ENCODE measurements at regions not wholly inside any gene's neighbourhood (a gene's known extent, or its start where the extent isn't known, plus 50 kb on each side); places are given as distances from the start of the nearest gene placed in this dataset.

GRCh38 chr5:34525761-34526160 lies 130.4 kb upstream of the RAI14 start:
- H3K36me3 ChIP-seq (ENCODE audit: control insufficient read depth, insufficient read depth, low read length) = no peaks in the 10 kb centered on the region
- H3K9me3 ChIP-seq (ENCODE audit: control insufficient read depth, low read length) = no peaks in the 10 kb centered on the region
- H3K4me1 ChIP-seq (ENCODE audit: control insufficient read depth, insufficient read depth, low read length) = peaks cover 25% of the 10 kb centered on the region
- no peaks in the 10 kb centered on the region for H3K27me3 ChIP-seq (ENCODE audit: control insufficient read depth, insufficient read depth, low read length)
- H3K4me3 ChIP-seq (ENCODE audit: low read length) = no peak overlapping the region
- H3K9ac ChIP-seq (ENCODE audit: low read length) = no peak overlapping the region

DNA sequence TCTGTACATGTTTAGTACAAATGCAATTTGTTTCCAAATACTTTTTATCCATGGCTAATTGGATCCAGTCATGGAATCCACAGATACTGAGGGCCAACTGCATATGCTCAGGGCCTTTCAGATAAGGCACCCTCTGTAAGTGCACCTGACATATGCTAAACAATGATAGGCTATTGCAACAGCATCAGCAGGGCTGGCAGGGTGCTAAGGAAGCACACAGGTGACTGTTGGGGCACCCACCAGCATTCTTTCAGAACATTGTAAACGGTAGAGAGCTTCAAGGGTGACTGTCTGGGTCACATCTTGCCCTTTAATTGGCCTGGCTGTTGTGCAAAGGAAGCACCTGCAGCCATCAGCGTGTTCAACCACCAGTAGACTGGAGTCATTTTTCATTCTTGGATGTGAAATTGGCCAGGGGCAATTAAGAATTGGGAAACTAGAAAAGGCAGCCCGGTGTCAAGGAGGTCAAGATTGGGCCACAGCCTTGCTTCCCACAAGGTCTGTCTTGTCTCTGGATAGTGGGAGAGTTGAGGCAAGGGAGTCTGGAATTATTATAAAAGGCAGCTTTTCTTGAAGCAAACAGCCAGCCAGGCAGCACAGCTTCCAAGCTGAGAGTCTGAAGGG lies 129.3 kb upstream of the RAI14 start:
- Histone ChIP-seq H3K36me3 (ENCODE audit: control insufficient read depth, insufficient read depth, low read length) (no peaks in the 10 kb centered on the region), H3K27me3 (ENCODE audit: control insufficient read depth, insufficient read depth, low read length) (no peaks in the 10 kb centered on the region), H3K9me3 (ENCODE audit: control insufficient read depth, low read length) (no peaks in the 10 kb centered on the region), H3K9ac (ENCODE audit: low read length) (no peak overlapping the region), H3K4me3 (ENCODE audit: low read length) (no peak overlapping the region), H3K4me1 (ENCODE audit: control insufficient read depth, insufficient read depth, low read length) (peaks cover 25% of the 10 kb centered on the region)

DNA sequence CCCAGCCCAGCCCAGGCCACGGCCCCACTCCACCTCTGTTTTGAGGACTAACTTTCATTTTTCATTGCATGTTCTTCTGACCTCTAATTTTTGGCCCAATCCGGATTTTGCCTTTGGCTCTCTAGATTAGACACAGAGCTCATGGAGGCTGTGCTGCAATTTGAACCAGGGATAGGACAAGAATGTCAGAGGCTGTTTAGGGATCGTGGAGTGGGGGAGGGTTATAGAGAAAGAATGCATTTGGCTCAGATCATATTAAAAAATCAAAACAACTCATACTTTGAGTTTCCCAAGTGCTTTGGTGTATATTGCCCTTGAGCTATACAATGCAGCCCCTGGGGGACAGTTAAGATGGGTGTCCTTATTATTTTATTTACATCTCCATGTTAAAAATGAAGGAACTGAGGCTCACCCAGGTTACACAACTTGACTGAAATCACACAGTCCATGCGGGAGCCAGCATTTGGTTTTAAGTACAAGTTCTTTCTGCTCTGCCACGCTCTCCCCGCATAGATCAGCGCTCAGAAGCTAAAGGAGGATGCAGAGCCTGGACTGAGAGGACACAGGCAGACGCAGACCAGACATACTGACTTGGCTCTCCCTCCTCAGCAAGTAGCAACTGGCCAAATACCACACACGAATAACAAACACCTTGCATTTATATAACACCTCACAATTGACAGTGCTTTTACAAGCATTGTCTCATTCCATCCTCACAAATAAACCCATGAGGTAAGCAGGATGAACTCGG lies 126.4 kb upstream of the RAI14 start:
- no peaks in the 10 kb centered on the region for H3K9me3 ChIP-seq (ENCODE audit: control insufficient read depth, low read length)
- H3K4me3 ChIP-seq (ENCODE audit: low read length) = no peak overlapping the region
- H3K9ac ChIP-seq (ENCODE audit: low read length) = no peak overlapping the region
- no peaks in the 10 kb centered on the region for H3K36me3 ChIP-seq (ENCODE audit: control insufficient read depth, insufficient read depth, low read length)
- H3K27me3 ChIP-seq (ENCODE audit: control insufficient read depth, insufficient read depth, low read length) = no peaks in the 10 kb centered on the region
- peaks cover 28% of the 10 kb centered on the region for H3K4me1 ChIP-seq (ENCODE audit: control insufficient read depth, insufficient read depth, low read length)

GRCh38 chr5:34530637-34531036 lies 125.5 kb upstream of the RAI14 start:
- no peaks in the 10 kb centered on the region for H3K27me3 ChIP-seq (ENCODE audit: control insufficient read depth, insufficient read depth, low read length)

GRCh38 chr5:34531751-34532360 lies 124.3 kb upstream of the RAI14 start:
- no peaks in the 10 kb centered on the region for H3K36me3 ChIP-seq (ENCODE audit: control insufficient read depth, insufficient read depth, low read length)
- no peak overlapping the region for H3K4me3 ChIP-seq (ENCODE audit: low read length)
- no peak overlapping the region for H3K9ac ChIP-seq (ENCODE audit: low read length)
- H3K4me1 ChIP-seq (ENCODE audit: control insufficient read depth, insufficient read depth, low read length) = peaks cover 46% of the 10 kb centered on the region
- no peaks in the 10 kb centered on the region for H3K9me3 ChIP-seq (ENCODE audit: control insufficient read depth, low read length)
- no peaks in the 10 kb centered on the region for H3K27me3 ChIP-seq (ENCODE audit: control insufficient read depth, insufficient read depth, low read length)

More at GRCh38 chr5:34530637-34531036, 125.5 kb upstream of the RAI14 start:
- Histone ChIP-seq H3K36me3 (ENCODE audit: control insufficient read depth, insufficient read depth, low read length) (no peaks in the 10 kb centered on the region), H3K9ac (ENCODE audit: low read length) (no peak overlapping the region), H3K9me3 (ENCODE audit: control insufficient read depth, low read length) (no peaks in the 10 kb centered on the region), H3K4me3 (ENCODE audit: low read length) (no peak overlapping the region), H3K4me1 (ENCODE audit: control insufficient read depth, insufficient read depth, low read length) (peaks cover 36% of the 10 kb centered on the region)

DNA sequence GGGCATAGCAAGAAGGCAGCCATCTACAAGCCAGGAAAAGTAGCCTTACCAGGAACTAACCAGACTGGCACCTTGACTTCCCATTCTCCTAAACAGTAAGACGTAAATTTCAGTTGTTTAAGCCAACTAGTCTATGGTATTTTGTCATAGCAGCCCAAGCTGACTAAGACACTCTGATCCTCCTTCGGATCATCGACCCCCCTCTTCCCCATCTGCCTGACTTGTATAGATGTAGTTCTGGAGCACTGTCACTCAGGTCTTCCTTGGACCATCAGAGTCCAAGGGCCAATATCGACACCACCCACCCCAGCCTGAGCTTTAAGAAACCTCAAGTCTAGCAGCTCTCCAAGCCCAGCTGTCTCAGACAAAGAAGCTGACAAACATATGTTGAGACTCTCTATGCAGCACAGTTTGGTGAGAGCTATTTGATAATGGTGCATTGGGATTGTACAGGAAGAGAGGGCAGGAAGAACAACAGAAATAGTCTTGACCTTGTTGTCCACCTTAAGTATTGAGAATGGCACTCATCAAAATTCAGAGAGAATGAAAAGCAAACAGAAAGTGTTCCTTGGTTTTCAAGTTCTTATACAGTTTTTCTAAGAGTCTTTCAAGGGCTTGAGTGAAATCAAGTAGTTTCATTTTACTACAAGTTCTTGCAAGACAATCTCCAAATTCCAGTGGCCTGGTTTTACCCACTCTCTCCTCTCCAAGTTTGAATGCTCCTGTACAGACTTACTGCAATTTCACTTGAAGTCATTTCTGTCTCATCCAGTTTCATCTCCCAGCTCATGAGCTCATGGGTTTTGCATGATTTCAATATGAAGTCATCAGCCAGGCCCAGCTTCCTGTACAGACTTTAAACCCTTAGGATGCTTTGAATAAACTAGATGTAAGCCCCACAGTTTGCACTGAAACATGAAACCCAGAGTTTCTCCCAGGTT lies 122.3 kb upstream of the RAI14 start:
- Histone ChIP-seq H3K9ac (ENCODE audit: low read length) (no peak overlapping the region), H3K4me1 (ENCODE audit: control insufficient read depth, insufficient read depth, low read length) (peaks cover 46% of the 10 kb centered on the region), H3K36me3 (ENCODE audit: control insufficient read depth, insufficient read depth, low read length) (no peaks in the 10 kb centered on the region), H3K9me3 (ENCODE audit: control insufficient read depth, low read length) (no peaks in the 10 kb centered on the region), H3K4me3 (ENCODE audit: low read length) (no peak overlapping the region), H3K27me3 (ENCODE audit: control insufficient read depth, insufficient read depth, low read length) (no peaks in the 10 kb centered on the region)

DNA sequence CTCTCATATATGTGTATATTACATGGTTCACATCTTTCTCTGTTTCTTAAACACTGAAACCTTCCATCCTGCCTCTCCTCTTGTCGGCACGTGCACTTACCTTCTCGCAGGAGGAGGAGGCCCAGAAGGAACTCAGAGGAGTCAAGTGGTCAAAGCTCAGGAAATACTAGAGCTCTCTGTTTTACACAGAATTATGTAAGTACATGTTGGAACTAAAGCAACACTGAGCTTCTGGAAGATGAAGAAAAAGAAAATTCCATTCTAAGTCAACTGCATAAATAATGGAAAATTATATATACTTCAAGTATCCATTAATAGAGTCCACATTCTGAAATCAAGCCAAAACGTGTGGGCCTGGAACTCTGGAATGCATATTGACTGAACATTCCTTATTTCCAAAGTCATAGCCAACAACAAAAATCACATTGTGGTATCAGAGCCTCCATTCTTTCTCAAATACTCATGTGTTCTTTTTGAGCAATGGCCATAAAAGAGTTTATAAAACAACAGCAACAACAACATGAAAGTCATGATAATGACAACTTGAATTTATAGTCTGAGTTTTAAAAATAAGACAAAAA lies 121.5 kb upstream of the RAI14 start:
- H3K4me3 ChIP-seq (ENCODE audit: low read length) = no peak overlapping the region
- no peaks in the 10 kb centered on the region for H3K27me3 ChIP-seq (ENCODE audit: control insufficient read depth, insufficient read depth, low read length)
- no peaks in the 10 kb centered on the region for H3K36me3 ChIP-seq (ENCODE audit: control insufficient read depth, insufficient read depth, low read length)
- H3K4me1 ChIP-seq (ENCODE audit: control insufficient read depth, insufficient read depth, low read length) = peaks cover 46% of the 10 kb centered on the region
- no peak overlapping the region for H3K9ac ChIP-seq (ENCODE audit: low read length)
- H3K9me3 ChIP-seq (ENCODE audit: control insufficient read depth, low read length) = no peaks in the 10 kb centered on the region

GRCh38 chr5:34535433-34535832 lies 120.7 kb upstream of the RAI14 start:
- Histone ChIP-seq H3K27me3 (ENCODE audit: control insufficient read depth, insufficient read depth, low read length) (no peaks in the 10 kb centered on the region), H3K9me3 (ENCODE audit: control insufficient read depth, low read length) (no peaks in the 10 kb centered on the region), H3K9ac (ENCODE audit: low read length) (no peak overlapping the region), H3K4me3 (ENCODE audit: low read length) (no peak overlapping the region), H3K4me1 (ENCODE audit: control insufficient read depth, insufficient read depth, low read length) (peaks cover 42% of the 10 kb centered on the region), H3K36me3 (ENCODE audit: control insufficient read depth, insufficient read depth, low read length) (no peaks in the 10 kb centered on the region)

DNA sequence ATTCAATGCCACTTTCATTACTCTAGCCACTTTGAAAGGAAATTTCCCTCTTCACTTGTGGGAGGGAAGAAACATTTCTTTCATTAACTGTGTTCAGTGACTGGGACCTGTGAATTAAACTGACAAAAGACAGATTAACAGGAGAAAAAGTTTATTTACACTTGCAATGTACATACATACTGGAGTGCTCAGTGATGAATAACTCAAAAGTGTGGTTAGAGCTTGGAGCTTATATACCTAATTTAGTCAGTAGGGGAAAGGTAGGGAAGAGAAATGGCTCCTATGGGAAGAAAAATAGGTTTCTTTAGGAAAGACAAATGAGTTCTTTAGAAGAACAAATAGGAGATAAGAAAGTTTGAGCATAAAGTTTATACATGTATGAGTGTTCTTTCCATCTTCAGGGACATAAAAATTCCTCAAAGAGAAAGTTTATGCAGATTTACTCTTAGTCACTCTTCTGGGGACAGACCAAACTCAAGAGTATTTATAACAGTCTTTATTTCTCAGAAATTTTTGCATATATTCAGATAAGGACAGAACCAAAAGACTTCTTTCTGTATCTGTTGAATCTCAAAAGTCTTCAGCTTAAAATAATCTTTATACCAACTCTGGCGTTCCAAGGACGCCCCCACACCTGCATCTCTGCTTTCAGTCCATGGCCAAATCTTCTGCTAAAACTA lies 120.0 kb upstream of the RAI14 start:
- Histone ChIP-seq H3K9me3 (ENCODE audit: control insufficient read depth, low read length) (no peaks in the 10 kb centered on the region), H3K27me3 (ENCODE audit: control insufficient read depth, insufficient read depth, low read length) (no peaks in the 10 kb centered on the region), H3K4me1 (ENCODE audit: control insufficient read depth, insufficient read depth, low read length) (peaks cover 37% of the 10 kb centered on the region), H3K36me3 (ENCODE audit: control insufficient read depth, insufficient read depth, low read length) (no peaks in the 10 kb centered on the region), H3K4me3 (ENCODE audit: low read length) (no peak overlapping the region), H3K9ac (ENCODE audit: low read length) (no peak overlapping the region)

DNA sequence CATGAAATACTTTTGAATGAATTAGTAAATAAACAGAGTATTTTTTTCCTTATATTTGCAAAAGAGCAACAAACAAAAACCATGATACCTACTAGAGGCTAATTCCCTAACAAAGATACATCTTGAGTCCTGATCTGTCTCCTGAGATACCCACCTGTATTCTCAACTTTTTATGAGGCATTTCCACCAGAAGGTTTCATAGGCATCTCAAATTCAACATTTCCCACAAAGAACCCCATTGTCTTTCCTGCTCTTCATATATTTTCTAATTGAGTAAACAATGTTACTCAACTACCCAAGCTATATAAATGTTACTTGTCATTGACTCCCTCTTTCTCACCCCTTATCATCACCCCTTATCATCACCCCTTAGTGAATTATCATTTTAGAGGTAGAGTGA lies 119.4 kb upstream of the RAI14 start:
- no peak overlapping the region for H3K4me3 ChIP-seq (ENCODE audit: low read length)
- no peaks in the 10 kb centered on the region for H3K9me3 ChIP-seq (ENCODE audit: control insufficient read depth, low read length)
- no peaks in the 10 kb centered on the region for H3K36me3 ChIP-seq (ENCODE audit: control insufficient read depth, insufficient read depth, low read length)
- no peaks in the 10 kb centered on the region for H3K27me3 ChIP-seq (ENCODE audit: control insufficient read depth, insufficient read depth, low read length)
- no peak overlapping the region for H3K9ac ChIP-seq (ENCODE audit: low read length)
- peaks cover 36% of the 10 kb centered on the region for H3K4me1 ChIP-seq (ENCODE audit: control insufficient read depth, insufficient read depth, low read length)

- H3K9me3 ChIP-seq (ENCODE audit: control insufficient read depth, low read length) = no peaks in the 10 kb centered on the region
- H3K4me3 ChIP-seq (ENCODE audit: low read length) = no peak overlapping the region
- no peaks in the 10 kb centered on the region for H3K36me3 ChIP-seq (ENCODE audit: control insufficient read depth, insufficient read depth, low read length)
- H3K27me3 ChIP-seq (ENCODE audit: control insufficient read depth, insufficient read depth, low read length) = no peaks in the 10 kb centered on the region
- no peak overlapping the region for H3K9ac ChIP-seq (ENCODE audit: low read length)
- H3K4me1 ChIP-seq (ENCODE audit: control insufficient read depth, insufficient read depth, low read length) = peaks cover 25% of the 10 kb centered on the region
Observed at GRCh38 chr5:34538026-34538672, 118.0 kb upstream of the RAI14 start.
